ENCODE measurements at regions not wholly inside any gene's neighbourhood (a gene's known extent, or its start where the extent isn't known, plus 50 kb on each side); places are given as distances from the start of the nearest gene placed in this dataset.

DNA sequence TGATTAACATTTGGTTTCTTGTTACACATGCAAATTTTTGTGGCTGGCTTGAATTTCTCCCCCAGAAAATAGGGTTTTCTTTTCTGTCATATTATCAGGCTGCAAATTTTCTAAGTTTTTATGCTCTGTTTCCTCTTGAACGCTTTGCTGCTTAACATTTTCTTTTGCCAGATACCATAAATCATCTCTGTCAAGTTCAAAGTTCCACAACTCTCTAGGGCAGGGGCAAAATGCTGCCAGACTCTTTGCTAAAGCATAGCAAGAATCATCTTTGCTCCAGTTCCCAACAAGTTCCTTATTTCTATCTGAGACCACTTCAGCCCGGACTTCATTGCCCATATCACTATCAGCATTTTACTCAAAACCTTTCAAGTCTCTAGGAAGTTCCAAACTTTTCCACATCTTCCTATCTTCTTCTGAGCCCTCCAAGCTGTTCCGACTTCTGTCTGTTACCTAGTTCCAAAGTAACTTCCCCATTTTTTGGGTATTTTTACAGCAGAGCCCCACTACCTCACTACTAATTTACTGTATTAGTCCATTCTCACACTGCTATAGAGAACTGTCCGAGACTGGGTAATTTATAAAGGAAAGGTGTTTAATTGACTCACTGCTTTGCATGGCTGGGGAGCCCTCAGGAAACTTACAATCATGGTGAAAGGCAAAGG lies 486.9 kb upstream of the NCAM2 start:
- intact Hi-C loops (cut with micrococcal nuclease): no loop called here
- no peaks in the 10 kb centered on the region for H3K4me1 Mint-ChIP-seq (ENCODE audit: low read depth)
- POLR2A ChIA-PET: no interaction called here
- H3K27ac Mint-ChIP-seq: no peak overlapping the region
- no peaks in the 10 kb centered on the region for H3K36me3 Mint-ChIP-seq (ENCODE audit: low read depth)
- ATAC-seq: no peak
- no peak for DNase-seq
- no peak overlapping the region for H3K4me3 Mint-ChIP-seq
- CTCF ChIA-PET: no interaction called here
- peaks cover 15% of the 10 kb centered on the region for H3K9me3 Mint-ChIP-seq
- H3K27me3 Mint-ChIP-seq: no peaks in the 10 kb centered on the region
- TF ChIP-seq CTCF (IDR thresholded peaks at IDR 0.05): no peak

GRCh38 chr21:20515446-20515845 lies 482.8 kb upstream of the NCAM2 start:
- H3K36me3 Mint-ChIP-seq (ENCODE audit: low read depth): no peaks in the 10 kb centered on the region
- H3K27ac Mint-ChIP-seq: no peak overlapping the region
- H3K27me3 Mint-ChIP-seq: no peaks in the 10 kb centered on the region
- DNase-seq (no peak), ATAC-seq (no peak)
- H3K4me3 Mint-ChIP-seq: no peak overlapping the region
- POLR2A ChIA-PET: no interaction called here
- H3K4me1 Mint-ChIP-seq (ENCODE audit: low read depth): no peaks in the 10 kb centered on the region
- CTCF ChIA-PET: no interaction called here
- H3K9me3 Mint-ChIP-seq: peaks cover 7% of the 10 kb centered on the region
- no peak for TF ChIP-seq CTCF (IDR thresholded peaks at IDR 0.05)
- intact Hi-C loops (cut with micrococcal nuclease): no loop called here

DNA sequence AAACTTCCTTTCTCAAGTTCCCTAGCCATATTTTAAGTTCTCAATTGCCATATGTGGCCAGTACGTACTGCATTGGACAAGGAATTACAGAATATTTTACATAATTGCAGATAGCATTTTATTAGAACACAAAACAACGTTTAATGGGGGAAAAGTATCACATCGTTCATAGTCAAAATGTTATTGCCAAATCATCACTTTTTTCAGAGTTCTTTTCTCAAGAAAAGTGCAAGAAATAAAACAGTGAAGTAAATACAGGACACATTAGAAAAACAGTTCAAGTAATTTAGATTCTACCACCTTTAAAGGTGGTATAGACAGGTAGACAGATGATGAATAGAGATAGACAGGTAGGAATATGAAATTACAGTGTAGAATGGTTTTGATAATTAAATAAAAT lies 479.1 kb upstream of the NCAM2 start:
- Mint-ChIP-seq H3K9me3 (peaks cover 7% of the 10 kb centered on the region), H3K4me1 (ENCODE audit: low read depth) (no peaks in the 10 kb centered on the region), H3K36me3 (ENCODE audit: low read depth) (no peaks in the 10 kb centered on the region), H3K27ac (no peak overlapping the region), H3K27me3 (no peaks in the 10 kb centered on the region), H3K4me3 (no peak overlapping the region)
- no peak for TF ChIP-seq CTCF (IDR thresholded peaks at IDR 0.05)
- intact Hi-C loops (cut with micrococcal nuclease): no loop called here
- no peak for ATAC-seq
- ChIA-PET CTCF (no interaction called here), POLR2A (no interaction called here)
- no peak for DNase-seq

DNA sequence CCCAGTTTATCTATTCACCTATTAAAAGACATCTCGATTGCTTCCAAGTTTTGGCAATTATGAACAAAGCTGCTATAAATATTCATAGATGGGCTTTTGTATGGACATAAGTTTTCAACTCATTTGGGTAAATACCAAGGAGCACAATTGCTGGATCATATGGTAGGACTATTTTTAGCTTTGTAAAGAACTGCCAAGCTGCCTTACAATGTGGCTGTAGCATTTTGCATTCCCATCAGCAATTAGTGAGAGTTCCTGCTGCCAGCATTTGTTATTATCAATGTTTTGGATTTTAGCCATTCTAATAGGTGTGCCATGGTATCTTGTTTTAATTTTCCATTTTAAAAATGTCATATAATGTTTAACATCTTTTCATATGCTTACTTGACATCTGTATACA lies 475.6 kb upstream of the NCAM2 start:
- ATAC-seq: no peak
- no peak overlapping the region for H3K27ac Mint-ChIP-seq
- ChIA-PET POLR2A (no interaction called here), CTCF (no interaction called here)
- peaks cover 4% of the 10 kb centered on the region for H3K9me3 Mint-ChIP-seq
- TF ChIP-seq CTCF (IDR thresholded peaks at IDR 0.05): no peak
- no peak for DNase-seq
- no peak overlapping the region for H3K4me3 Mint-ChIP-seq
- H3K27me3 Mint-ChIP-seq: no peaks in the 10 kb centered on the region
- H3K36me3 Mint-ChIP-seq (ENCODE audit: low read depth): no peaks in the 10 kb centered on the region
- no peaks in the 10 kb centered on the region for H3K4me1 Mint-ChIP-seq (ENCODE audit: low read depth)
- intact Hi-C loops (cut with micrococcal nuclease): no loop called here

DNA sequence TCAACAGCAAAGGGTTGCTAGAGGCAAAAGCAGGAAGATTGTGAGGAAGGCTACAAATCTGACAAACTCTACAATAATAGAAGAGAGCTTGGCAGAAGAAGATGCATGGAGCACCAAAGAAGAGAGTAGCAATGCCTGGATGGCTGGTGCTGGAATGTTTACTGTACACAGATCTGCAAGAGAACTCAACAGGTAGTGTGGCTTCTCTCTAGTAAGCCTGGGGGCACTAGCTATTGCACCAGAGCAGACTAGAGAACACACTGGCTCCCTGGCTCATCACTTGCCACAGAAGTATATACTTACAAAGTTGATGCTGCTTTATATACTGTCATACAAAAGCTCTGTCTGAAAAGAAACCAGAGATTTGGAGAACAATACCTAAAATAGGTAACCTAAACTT lies 475.0 kb upstream of the NCAM2 start:
- Mint-ChIP-seq H3K36me3 (ENCODE audit: low read depth) (no peaks in the 10 kb centered on the region), H3K27ac (no peak overlapping the region), H3K4me1 (ENCODE audit: low read depth) (no peaks in the 10 kb centered on the region), H3K4me3 (no peak overlapping the region), H3K27me3 (no peaks in the 10 kb centered on the region), H3K9me3 (peaks cover 3% of the 10 kb centered on the region)
- ATAC-seq (no peak), DNase-seq (no peak)
- intact Hi-C loops (cut with micrococcal nuclease): no loop called here
- POLR2A ChIA-PET: no interaction called here
- TF ChIP-seq CTCF (IDR thresholded peaks at IDR 0.05): no peak
- CTCF ChIA-PET: no interaction called here
